ENCODE measurements at regions not wholly inside any gene's neighbourhood (a gene's known extent, or its start where the extent isn't known, plus 50 kb on each side); places are given as distances from the start of the nearest gene placed in this dataset.

- DNase-seq: no peak
Observed at GRCh38 chr7:110607050-110607857, 483.7 kb upstream of the LRRN3 start.

GRCh38 chr7:110609336-110609735 lies 481.6 kb upstream of the LRRN3 start:
- no peak for DNase-seq

DNA sequence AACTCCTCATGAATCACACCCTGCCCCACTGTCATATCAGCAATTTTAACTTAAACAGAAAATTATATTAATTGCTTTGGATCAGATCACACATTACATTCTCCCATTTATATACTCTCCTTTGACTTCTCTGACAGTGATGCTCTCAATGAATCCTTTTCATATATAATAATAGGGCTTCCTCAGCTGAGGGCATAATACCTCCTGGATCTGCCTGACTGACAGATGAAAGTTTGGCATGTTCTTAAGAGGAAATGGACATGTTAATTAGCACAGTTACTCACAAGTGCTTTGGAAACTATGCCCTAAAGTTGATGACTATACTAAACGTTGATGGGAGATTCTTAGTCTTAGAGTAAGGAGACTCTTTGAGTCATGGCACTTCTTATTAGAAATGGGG lies 478.2 kb upstream of the LRRN3 start:
- DNase-seq: no peak
